H9 (cell line): ENCODE measurements at regions not wholly inside any gene's neighbourhood (a gene's known extent, or its start where the extent isn't known, plus 50 kb on each side); places are given as distances from the start of the nearest gene placed in this dataset.

ENCODE experiments used
- DNase-seq: peaks from one replicate; pipeline ENCODE4 v3.0.0-alpha.2; 2017
- H2AFZ ChIP-seq: one replicate; pipeline ENCODE4 v1.6.1; 2013; ENCODE audit warnings: mild to moderate bottlenecking, low read length, control low read depth, moderate library complexity
- H2AK5ac ChIP-seq: 2 replicates; pipeline ENCODE4 v1.6.1; 2013; ENCODE audit warnings: low read length, control low read depth, mixed read lengths; ENCODE audit not compliant: insufficient read length
- H2BK120ac ChIP-seq: one replicate; pipeline ENCODE4 v1.6.1; 2013; ENCODE audit warnings: low read depth, mild to moderate bottlenecking, low read length, control low read depth, inconsistent platforms; ENCODE audit not compliant: poor library complexity, severe bottlenecking
- H2BK12ac ChIP-seq: 2 replicates; pipeline ENCODE4 v1.6.1; 2013; ENCODE audit warnings: low read length, control low read depth, mixed read lengths, low read depth; ENCODE audit not compliant: insufficient read length
- H2BK15ac ChIP-seq: 2 replicates; pipeline ENCODE4 v1.6.1; 2013; ENCODE audit warnings: low read depth, low read length, control low read depth
- H2BK20ac ChIP-seq: one replicate; pipeline ENCODE4 v1.6.1; 2013; ENCODE audit warnings: low read depth, mild to moderate bottlenecking, low read length, control low read depth, inconsistent platforms; ENCODE audit not compliant: poor library complexity, severe bottlenecking
- H2BK5ac ChIP-seq: 2 replicates; pipeline ENCODE4 v1.6.1; 2013; ENCODE audit warnings: low read length, control low read depth, mixed read lengths; ENCODE audit not compliant: insufficient read length
- H3K14ac ChIP-seq: 2 replicates; pipeline ENCODE4 v1.6.1; 2013; ENCODE audit warnings: low read length, control low read depth; ENCODE audit not compliant: insufficient read depth
- H3K18ac ChIP-seq: 2 replicates; pipeline ENCODE4 v1.6.1; 2013; ENCODE audit warnings: low read depth, mild to moderate bottlenecking, mixed read lengths, low read length, control low read depth; ENCODE audit not compliant: insufficient read length
- H3K23ac ChIP-seq: 2 replicates; pipeline ENCODE4 v1.6.1; 2013; ENCODE audit warnings: low read length, control low read depth, mixed read lengths, low read depth; ENCODE audit not compliant: insufficient read length
- H3K23me2 ChIP-seq: 2 replicates; pipeline ENCODE4 v1.6.1; 2013; ENCODE audit warnings: low read depth, mild to moderate bottlenecking, mixed read lengths, low read length, control low read depth; ENCODE audit not compliant: insufficient read length, poor library complexity, severe bottlenecking
- H3K27ac ChIP-seq: 2 replicates; pipeline ENCODE4 v1.5.1; 2013; ENCODE audit warnings: low read length, control low read depth, mixed read lengths, low read depth; ENCODE audit not compliant: insufficient read length
- H3K27me3 ChIP-seq: 2 replicates; pipeline ENCODE4 v1.6.1; 2013; ENCODE audit warnings: low read length, control low read depth, inconsistent platforms; ENCODE audit not compliant: insufficient read depth
- H3K4ac ChIP-seq: 2 replicates; pipeline ENCODE4 v1.6.1; 2013; ENCODE audit warnings: low read depth, mild to moderate bottlenecking, control low read depth, inconsistent platforms, low read length, moderate library complexity
- H3K4me1 ChIP-seq: 2 replicates; pipeline ENCODE4 v1.6.1; 2013; ENCODE audit warnings: low read length, control low read depth, inconsistent platforms; ENCODE audit not compliant: insufficient read depth
- H3K4me2 ChIP-seq: 2 replicates; pipeline ENCODE4 v1.6.1; 2013; ENCODE audit warnings: low read length, control low read depth, mixed read lengths; ENCODE audit not compliant: insufficient read length, insufficient read depth
- H3K56ac ChIP-seq: 2 replicates; pipeline ENCODE4 v1.6.1; 2013; ENCODE audit warnings: low read depth, mild to moderate bottlenecking, mixed read lengths, low read length, control low read depth; ENCODE audit not compliant: insufficient read length
- H3K79me1 ChIP-seq: 2 replicates; pipeline ENCODE4 v1.6.1; 2013; ENCODE audit warnings: low read depth, mild to moderate bottlenecking, moderate library complexity, low read length, control low read depth, inconsistent platforms; ENCODE audit not compliant: insufficient read depth, poor library complexity, severe bottlenecking
- H3K79me2 ChIP-seq: 2 replicates; pipeline ENCODE4 v1.6.1; 2013; ENCODE audit warnings: low read length, control low read depth, inconsistent platforms; ENCODE audit not compliant: insufficient read depth
- H3K9ac ChIP-seq: 2 replicates; pipeline ENCODE4 v1.6.1; 2013; ENCODE audit warnings: low read length, control low read depth, mixed read lengths; ENCODE audit not compliant: insufficient read length; ENCODE audit errors: extremely low read depth
- H3K9me3 ChIP-seq: one replicate; pipeline ENCODE4 v1.6.1; 2013; ENCODE audit warnings: low read depth, low read length, inconsistent platforms; ENCODE audit not compliant: control insufficient read depth
- H3T11ph ChIP-seq: one replicate; pipeline ENCODE4 v1.6.1; 2013; ENCODE audit warnings: mild to moderate bottlenecking, low read length, control low read depth, inconsistent platforms
- H4K20me1 ChIP-seq: one replicate; pipeline ENCODE4 v1.6.1; 2013; ENCODE audit not compliant: control insufficient read depth, insufficient read length, insufficient read depth
- H4K5ac ChIP-seq: 2 replicates; pipeline ENCODE4 v1.6.1; 2013; ENCODE audit warnings: low read depth, mild to moderate bottlenecking, mixed read lengths, low read length, control low read depth; ENCODE audit not compliant: insufficient read length
- H4K8ac ChIP-seq: replicated peaks from 2 replicates; pipeline ENCODE4 v1.6.1; 2013; ENCODE audit warnings: low read length, control low read depth, mixed read lengths, low read depth; ENCODE audit not compliant: insufficient read length
- H4K91ac ChIP-seq: 2 replicates; pipeline ENCODE4 v1.6.1; 2013; ENCODE audit warnings: low read depth, mild to moderate bottlenecking, moderate library complexity, mixed read lengths, low read length, control low read depth; ENCODE audit not compliant: insufficient read length
- H3K27ac Mint-ChIP-seq, 3 experiments: 2 replicates in 2 of 3; 3 replicates in 1 of 3; pipeline ENCODE4 v1.8.0; 2020 to 2021; ENCODE audit warnings: mixed read lengths in 3 of 3, mild to moderate bottlenecking in 1 of 3, moderate library complexity in 1 of 3
- H3K27me3 Mint-ChIP-seq: 2 replicates; pipeline ENCODE4 v1.8.0; 2021; ENCODE audit warnings: low read depth, mild to moderate bottlenecking, moderate library complexity, mixed read lengths
- H3K36me3 Mint-ChIP-seq, 3 experiments: 2 replicates in 2 of 3; 3 replicates in 1 of 3; pipeline ENCODE4 v1.8.0; 2020 to 2021; ENCODE audit warnings: low read depth in 3 of 3, mixed read lengths in 3 of 3; ENCODE audit not compliant: insufficient read depth in 1 of 3
- H3K4me1 Mint-ChIP-seq, 2 experiments: 2 replicates each; pipeline ENCODE4 v1.8.0; 2020; ENCODE audit warnings: mixed read lengths in 2 of 2
- H3K4me3 Mint-ChIP-seq, 2 experiments: 2 replicates in 1 of 2; 3 replicates in 1 of 2; pipeline ENCODE4 v1.8.0; 2020 to 2021; ENCODE audit warnings: mild to moderate bottlenecking in 2 of 2, mixed read lengths in 2 of 2, moderate library complexity in 1 of 2
- H3K9me3 Mint-ChIP-seq, 2 experiments: 2 replicates in 1 of 2; 3 replicates in 1 of 2; pipeline ENCODE4 v1.8.0; 2020; ENCODE audit warnings: mild to moderate bottlenecking in 2 of 2, mixed read lengths in 2 of 2, moderate library complexity in 1 of 2
- WGBS: extraction: QIAGEN DNeasy Blood & Tissue Kit; methylation state at CpG from one replicate; pipeline ENCODE4 v1.1.7; 2013; ENCODE audit warnings: missing lambda C conversion rate, low lambda C conversion rate, mixed read lengths; ENCODE audit not compliant: insufficient read length; ENCODE audit errors: extremely low coverage; 5-methylcytosine and 5-hydroxymethylcytosine counted together
- TF ChIP-seq, protein P1 (sequence below): fragments of 200-600 bp; sonication (generic); conservative IDR thresholded peaks from 3 replicates; pipeline ENCODE4 v1.8.0; 2021; ENCODE audit warnings: antibody characterized with exemption, mild to moderate bottlenecking

DNA sequence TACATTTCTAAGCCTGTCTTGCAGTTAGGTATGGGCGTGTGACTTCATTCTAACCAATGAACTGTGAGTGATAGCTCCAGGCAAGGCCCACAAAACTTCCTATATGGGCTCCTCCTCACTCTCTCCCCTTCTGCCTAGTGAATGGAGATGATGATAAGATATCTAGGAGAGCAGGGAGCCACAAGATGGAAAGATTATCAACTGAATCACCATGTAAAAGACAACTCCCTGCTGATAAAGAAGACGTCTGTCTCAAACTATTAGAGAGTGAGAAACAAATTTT is 237.1 kb downstream of the GPD2 start:
- Histone ChIP-seq H4K91ac (no peak overlapping the region), H3K18ac (no peak overlapping the region), H2AK5ac (no peak overlapping the region), H3K27me3 (no peaks in the 10 kb centered on the region), H3K23me2 (no peaks in the 10 kb centered on the region), H3K4ac (no peak overlapping the region), H3K9ac (no peak overlapping the region), H4K5ac (no peak overlapping the region), H2BK20ac (no peak overlapping the region), H3K79me1 (no peaks in the 10 kb centered on the region), H3K9me3 (peaks cover under 1% of the 10 kb centered on the region), H3K4me2 (no peak overlapping the region), H4K8ac (no peak overlapping the region), H3K27ac (no peak overlapping the region), H2AFZ (no peak overlapping the region), H2BK120ac (no peak overlapping the region), H3K79me2 (no peaks in the 10 kb centered on the region), H3K4me1 (peaks cover 4% of the 10 kb centered on the region; the same call in 1 of the 2 replicates), H2BK5ac (no peak overlapping the region), H3K14ac (no peak overlapping the region), H2BK12ac (no peak overlapping the region), H3K23ac (no peak overlapping the region), H3K56ac (no peak overlapping the region), H4K20me1 (no peaks in the 10 kb centered on the region), H3T11ph (no peak overlapping the region), H2BK15ac (no peak overlapping the region)
- H3K4me1 Mint-ChIP-seq, result peaks cover 26 to 30% of the 10 kb centered on the region in 2 experiments
- TF ChIP-seq, protein P1, sequence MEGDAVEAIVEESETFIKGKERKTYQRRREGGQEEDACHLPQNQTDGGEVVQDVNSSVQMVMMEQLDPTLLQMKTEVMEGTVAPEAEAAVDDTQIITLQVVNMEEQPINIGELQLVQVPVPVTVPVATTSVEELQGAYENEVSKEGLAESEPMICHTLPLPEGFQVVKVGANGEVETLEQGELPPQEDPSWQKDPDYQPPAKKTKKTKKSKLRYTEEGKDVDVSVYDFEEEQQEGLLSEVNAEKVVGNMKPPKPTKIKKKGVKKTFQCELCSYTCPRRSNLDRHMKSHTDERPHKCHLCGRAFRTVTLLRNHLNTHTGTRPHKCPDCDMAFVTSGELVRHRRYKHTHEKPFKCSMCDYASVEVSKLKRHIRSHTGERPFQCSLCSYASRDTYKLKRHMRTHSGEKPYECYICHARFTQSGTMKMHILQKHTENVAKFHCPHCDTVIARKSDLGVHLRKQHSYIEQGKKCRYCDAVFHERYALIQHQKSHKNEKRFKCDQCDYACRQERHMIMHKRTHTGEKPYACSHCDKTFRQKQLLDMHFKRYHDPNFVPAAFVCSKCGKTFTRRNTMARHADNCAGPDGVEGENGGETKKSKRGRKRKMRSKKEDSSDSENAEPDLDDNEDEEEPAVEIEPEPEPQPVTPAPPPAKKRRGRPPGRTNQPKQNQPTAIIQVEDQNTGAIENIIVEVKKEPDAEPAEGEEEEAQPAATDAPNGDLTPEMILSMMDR, result no peak
- H3K9me3 Mint-ChIP-seq, result peaks cover 9% of the 10 kb centered on the region in 2 experiments
- H3K27ac Mint-ChIP-seq, result peak overlapping the region in 1 of 3 experiments; percentile 78; a peak in 3 of 7 replicates
- no CpG with 5 or more reads among the region's 2 CpGs for WGBS
- DNase-seq, result no peak
- no peak overlapping the region for H3K4me3 Mint-ChIP-seq
- peaks cover 6 to 11% (median 9%) of the 10 kb centered on the region in 3 experiments for H3K36me3 Mint-ChIP-seq
- no peaks in the 10 kb centered on the region for H3K27me3 Mint-ChIP-seq
